T-helper 1 cell treated with Interleukin-12 subunit alpha and Interleukin-12 subunit beta and Interleukin-4 antibody, amounts not matched to agents 30 ng/mL and 1 ng/mL, for 36 hours (primary cell): ENCODE measurements at regions not wholly inside any gene's neighbourhood (a gene's known extent, or its start where the extent isn't known, plus 50 kb on each side); places are given as distances from the start of the nearest gene placed in this dataset.
"Not testable (repeated sequence)": the region's sequence is repeated elsewhere in the genome, so short reads cannot be mapped to it uniquely, and the experiment has no call there.

Experiments
- intact Hi-C: fragments of 100-400 bp; cut with micrococcal nuclease; formaldehyde crosslinking; loops from one replicate; pipeline ENCODE4 v1.15.1; 2024

GRCh38 chr15:39508536-39508935 lies 72.3 kb upstream of the THBS1 start:
- intact Hi-C loops, result no loop called here

DNA sequence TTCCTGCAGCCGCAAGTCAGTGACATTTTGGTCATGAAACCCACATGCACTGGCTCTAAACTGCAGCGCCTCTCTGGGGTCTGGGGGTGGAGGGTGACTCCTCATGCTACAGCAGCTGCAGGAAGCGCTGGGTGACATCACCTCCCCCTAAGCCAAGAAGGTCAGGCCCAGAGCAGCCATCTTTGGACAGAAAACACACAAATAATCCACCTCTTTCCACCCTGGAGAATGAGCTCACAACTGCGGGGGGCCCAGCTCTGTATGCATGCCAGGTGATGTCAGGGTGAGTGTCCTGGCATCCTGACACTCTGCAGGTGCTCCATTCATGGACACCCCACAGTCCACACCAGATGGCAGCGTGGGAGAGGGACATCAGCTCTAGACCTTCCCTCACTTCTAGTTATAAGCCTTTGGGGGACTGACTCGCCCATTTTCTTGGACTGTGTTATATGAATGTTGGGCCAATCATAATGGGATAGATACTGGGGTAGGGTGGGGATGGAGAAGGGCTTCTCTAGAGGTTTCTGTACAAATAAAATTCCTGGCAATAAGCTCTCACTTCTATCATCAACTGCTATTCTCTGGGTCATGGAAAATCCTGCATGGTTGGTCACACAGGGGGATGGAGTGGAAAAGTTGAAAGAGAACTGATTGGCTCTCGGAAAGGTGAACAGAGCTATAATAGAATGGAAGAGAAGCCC lies 70.7 kb upstream of the THBS1 start:
- intact Hi-C loops, result no loop called here

GRCh38 chr15:39511000-39511915 lies 69.6 kb upstream of the THBS1 start:
- intact Hi-C loops, result no loop called here

- intact Hi-C loops, result no loop called here
Measured at GRCh38 chr15:39511916-39512260, 69.0 kb upstream of the THBS1 start.

DNA sequence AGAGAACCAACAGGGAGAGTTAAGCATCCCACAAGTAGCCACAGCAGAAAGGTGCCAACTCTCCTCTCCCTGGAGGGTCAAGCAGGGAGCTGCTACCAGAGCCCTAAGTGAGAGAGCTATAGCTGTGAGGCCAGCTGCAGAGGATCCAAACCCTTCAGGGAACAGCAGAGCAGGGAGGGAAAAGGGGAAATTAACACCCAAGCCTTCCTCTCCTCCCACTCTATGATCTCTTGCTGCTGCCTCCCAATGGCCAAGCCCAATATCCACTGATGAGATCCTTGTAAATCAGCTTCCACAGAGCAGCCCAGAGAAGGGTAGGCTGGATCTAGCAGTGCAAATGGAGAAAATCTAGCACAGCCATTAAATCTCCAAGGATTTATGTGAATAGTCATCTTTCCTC lies 68.2 kb upstream of the THBS1 start:
- intact Hi-C loops, result no loop called here

GRCh38 chr15:39513936-39514335 lies 66.9 kb upstream of the THBS1 start:
- intact Hi-C loops, result no loop called here

- intact Hi-C loops, result no loop called here
Measured at GRCh38 chr15:39514933-39515332, 65.9 kb upstream of the THBS1 start.

- intact Hi-C loops, result no loop called here
Measured at GRCh38 chr15:39515765-39516164, 65.1 kb upstream of the THBS1 start.

DNA sequence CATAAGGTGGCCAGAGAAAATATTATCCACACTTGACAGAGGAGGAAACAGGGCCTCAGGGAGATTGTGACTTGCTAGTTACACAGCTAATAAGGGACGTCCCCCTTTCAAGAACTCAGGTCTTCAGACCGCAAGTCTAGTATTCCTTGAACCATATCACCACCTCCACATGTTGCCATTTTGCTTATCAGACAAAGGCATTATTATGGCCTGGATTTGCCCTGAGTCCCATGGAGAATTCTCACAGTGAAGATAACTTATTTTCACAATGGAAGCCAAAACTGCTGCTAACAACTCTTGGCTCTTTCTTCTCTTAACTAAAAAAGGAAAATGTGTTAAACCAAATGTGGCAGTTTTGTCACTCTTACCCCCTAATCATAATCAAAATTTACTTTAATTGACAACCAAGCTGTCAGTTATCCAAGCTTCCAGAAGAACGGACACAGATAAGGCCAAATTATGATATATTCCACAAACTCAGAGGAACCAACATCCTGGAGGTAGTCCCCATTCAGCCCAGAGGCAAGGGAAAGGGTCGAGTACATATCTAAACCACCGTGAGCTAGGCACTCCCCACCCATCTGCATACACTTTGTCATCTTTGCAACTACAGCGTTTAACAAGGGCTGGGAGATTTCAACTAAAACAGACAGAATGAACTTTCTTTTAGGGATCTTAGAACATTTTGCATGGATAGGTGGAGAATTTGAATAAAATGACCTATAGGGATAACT lies 63.6 kb upstream of the THBS1 start:
- intact Hi-C loops, result no loop called here

DNA sequence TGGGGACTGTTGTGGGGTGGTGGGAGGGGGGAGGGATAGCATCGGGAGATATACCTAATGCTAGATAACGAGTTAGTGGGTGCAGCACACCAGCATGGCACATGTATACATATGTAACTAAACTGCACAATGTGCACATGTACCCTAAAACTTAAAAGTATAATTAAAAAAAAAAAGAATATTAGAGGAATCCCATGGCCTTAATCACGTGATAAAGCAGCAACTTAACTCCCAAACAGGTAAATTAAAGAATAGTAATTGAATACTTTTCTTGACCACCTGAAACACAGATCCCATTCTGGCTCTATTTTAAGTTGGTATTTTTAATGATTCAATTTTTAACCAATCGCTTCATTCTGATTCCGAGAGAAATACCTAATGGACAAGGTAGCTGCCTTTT lies 56.9 kb upstream of the THBS1 start:
- intact Hi-C loops, result not testable (repeated sequence)

DNA sequence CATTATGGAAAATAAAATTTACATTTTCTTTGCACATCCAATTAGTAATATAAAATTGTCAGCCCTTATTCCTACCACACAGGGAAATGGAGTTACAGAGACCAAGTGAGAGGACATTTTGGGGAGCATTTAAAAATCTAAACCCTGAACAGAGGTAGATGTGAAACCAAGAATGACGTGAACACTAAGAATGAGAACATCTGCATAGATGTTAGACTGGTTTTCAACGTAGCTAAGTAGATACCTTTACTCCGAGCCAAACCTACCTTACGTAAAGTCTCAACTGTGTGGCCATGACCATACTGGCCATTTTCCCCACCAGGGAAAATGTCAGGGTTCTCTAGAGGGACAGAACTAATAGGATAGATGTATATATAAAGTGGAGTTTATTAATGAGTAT lies 51.4 kb upstream of the THBS1 start:
- intact Hi-C loops, result no loop called here

DNA sequence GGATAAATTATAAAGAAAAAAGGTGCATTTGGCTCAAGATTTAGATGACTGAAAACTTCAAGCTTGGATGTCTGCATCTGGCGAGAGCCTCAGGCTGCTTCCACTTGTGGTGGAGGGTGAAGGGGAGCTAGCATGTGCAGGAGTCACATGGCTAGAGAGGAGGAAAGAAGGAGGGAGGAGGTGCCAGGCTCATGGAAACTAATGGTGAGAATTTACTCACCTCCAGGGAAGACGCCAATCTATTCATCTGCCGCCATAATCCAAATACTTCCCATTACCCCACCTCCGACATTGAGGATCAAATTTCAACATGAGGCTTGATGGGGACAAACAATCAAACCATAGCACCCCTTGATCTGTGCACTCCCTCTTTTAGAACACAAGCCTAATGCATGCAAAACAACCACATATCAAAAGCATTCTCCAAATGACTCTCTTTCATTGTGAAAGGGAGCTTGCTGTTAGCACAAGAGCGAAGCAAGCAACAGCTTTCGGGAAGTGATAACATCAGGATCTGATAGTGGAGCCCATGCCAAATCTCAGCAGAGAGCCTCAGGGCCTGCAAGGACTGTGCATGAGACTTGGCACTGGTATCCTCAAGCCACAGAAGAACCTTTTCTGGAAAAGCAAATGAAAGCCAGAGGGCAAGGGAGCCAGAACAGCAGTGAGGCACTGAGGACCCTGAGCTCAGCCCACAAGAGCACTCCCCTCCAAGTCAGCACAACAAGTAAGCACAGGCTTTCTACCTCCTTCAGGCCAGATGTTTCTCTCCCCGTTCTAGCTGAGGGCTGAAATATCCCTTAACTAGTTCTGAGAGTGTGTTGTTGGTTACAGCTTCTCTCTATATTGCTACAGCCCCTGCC lies 50.2 kb upstream of the THBS1 start:
- intact Hi-C loops, result no loop called here
